C1 segment of cervical spinal cord (tissue), 14 donors: ENCODE measurements at regions not wholly inside any gene's neighbourhood (a gene's known extent, or its start where the extent isn't known, plus 50 kb on each side); places are given as distances from the start of the nearest gene placed in this dataset.
A peak's percentile ranks its signal among the peaks of the same experiment; 100 is the strongest.
"Not testable (repeated sequence)": the region's sequence is repeated elsewhere in the genome, so short reads cannot be mapped to it uniquely, and the experiment has no call there.

Experiments
- DNase-seq, 14 donors: peaks; one replicate each; lab custom pipeline; 2025; lab: John Stamatoyannopoulos, UW

DNA sequence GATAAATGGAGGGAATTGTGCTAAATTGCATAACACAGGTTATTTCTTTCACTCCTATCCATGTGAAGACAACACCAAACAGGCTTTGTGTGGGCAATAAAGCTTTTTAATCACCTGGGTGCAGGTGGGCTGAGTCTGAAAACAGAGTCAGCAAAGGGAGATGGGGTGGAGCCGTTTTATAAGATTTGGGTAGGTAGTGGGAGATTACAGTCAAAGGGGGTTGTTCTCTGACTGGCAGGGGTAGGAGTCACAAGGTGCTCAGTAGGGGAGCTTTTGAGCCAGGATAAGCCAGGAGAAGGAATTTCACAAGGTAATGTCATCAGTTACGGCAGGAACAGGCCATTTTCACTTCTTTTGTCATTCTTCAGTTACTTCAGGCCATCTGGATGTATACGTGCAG is 358.8 kb upstream of the LRP1B start:
- DNase-seq: not testable (repeated sequence)

DNA sequence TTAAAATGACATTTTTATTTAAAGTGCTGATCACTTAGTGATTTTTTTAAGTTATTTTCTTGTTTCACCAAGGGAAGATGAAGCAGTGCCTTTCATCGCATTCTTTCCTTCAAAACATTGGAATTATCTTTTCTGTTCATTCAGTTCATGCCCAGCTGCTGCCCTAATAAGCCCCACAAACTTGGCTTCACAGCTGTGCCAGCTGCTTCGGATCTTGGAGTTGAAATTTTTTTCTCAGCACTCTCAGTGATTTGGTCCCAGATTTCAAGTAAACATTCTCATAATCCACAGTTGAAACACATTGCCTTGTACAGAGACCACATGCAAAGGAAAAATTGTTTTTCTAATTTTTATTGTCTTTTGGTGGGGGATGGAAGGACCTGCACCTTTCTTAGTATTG is 353.3 kb upstream of the LRP1B start:
- no peak for DNase-seq

DNA sequence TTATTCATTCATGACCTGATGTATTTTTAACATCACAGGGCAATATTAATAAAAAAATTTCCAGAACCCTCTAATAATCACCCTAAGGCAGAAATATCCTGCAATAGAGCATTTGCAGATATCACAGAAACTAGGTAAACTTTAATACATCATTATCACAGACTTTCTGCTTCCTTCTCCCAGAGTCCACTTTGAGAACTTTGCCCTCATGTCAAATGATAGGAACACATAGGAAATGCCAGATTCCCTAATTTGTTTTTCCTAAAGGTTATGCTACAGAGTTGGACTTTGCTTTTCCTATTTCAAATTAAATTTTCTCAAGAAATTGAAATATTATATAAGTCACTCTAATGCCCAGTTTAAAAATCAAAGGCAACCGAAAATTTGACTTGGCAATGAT is 352.8 kb upstream of the LRP1B start:
- no peak for DNase-seq

DNA sequence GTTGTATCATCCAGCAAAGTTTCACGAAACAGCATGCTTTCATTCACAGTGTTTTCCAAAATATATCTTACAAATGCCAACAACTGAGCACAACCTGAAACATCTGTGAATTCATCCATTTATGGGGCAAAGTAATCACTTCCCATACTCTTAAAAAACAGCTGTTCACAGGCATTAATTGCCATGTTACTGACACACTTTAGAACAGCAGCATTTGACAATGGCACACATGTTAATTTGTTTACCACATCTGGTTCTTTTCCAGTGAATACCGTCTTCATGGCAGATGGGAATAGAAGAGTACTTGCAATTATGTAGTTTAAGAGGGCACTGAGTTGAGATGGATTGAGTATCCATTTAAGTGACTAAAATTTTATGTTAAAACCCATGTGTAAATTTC is 347.4 kb upstream of the LRP1B start:
- DNase-seq: no peak

DNA sequence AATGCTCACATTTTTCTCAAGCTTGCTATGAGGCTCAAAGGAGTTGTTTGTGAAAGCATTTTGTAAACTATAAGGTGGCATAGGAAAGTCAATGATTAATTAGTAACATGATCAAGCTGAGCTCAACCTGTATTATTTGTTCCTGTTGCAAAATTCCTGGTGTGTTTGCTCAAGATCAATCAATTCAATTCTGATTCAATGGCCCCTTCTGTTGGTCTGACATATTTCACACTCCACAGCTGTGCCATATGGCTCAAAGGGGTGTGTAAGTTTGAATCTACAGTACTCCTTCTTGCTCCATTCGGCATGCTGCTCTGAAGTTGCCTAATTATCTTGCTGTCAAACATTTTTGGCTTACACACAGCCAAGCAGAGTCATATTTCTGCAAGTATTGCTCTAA is 341.6 kb upstream of the LRP1B start:
- DNase-seq: no peak

DNA sequence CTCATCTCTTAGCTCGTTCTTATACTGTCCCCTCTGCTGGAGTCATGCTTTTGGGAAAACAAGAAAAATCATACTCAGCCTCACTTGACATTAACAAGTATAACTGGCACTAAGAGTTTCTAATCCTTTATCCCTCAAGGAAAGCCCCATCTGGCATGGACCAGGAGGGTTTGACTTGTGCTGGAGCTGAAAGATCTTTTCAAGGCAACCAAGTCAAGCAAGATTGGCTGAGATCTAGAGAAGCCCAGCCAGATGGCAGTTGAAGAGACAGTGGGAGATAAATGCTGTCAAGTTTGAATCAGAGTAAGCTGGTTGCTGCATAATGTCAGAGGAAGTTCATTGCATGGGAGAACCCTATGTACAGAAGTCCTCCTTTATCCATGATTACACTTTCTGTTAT is 336.5 kb upstream of the LRP1B start:
- no peak for DNase-seq

DNA sequence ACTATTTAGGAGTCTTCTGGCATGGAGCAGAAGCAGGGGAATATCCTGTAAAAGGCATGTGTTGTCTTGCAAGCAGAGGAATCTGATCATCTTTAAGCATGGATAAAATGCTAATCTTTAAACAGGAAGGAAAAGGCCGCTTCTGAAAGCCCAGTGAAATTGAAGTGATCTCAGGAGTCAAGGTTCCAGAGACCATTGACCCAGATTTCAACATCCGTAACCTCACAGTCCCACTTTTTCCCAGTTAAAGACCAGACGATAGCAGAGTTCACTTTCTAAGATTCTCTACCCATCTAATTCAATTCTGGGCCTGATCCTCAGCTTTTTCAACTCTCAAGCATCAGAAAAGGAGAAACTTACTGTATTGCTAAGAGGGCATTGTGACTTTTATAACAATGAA is 332.2 kb upstream of the LRP1B start:
- DNase-seq: no peak

DNA sequence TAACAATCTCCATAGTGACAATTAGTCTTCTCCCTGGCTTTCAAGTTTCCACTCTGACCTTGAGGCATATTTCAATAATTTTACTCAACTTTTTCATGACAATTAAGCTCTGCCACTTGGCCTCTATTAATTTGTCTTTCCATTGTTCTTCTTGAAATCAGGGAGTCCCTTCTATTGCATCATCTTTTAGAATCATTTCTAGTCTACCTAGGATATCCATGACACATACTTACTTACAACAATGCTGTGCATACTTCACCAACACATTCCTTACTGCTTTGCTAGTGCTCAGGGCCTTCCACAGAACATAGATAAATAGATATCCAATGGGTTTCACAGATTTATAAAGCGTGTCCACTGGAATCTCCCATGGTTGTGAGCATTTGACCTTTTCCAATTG is 331.5 kb upstream of the LRP1B start:
- DNase-seq: no peak

DNA sequence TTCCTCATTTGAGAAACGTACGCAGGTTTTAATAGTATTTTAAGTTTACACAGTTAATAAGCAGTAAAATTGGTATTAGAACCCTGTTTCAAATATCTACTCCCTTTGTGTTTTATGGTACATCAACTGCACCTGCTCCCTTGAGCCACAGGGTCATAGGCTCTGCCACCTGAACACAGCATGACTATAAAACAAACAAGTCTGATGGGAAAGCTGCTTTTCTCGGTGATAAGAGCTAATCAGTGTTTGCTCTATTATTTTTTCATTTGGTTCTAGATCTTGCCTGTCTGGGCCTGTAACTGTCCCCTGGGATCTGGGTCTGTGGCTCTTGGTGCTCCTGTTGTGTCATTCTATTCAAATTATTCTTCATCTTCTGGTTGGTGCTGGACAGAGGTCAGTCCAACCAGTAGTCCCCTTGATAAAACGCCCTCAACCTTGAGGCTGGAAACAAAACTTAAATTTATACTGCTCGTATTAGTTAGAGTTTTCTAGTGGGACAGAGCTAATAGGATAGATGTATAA is 314.8 kb upstream of the LRP1B start:
- DNase-seq: no peak

DNA sequence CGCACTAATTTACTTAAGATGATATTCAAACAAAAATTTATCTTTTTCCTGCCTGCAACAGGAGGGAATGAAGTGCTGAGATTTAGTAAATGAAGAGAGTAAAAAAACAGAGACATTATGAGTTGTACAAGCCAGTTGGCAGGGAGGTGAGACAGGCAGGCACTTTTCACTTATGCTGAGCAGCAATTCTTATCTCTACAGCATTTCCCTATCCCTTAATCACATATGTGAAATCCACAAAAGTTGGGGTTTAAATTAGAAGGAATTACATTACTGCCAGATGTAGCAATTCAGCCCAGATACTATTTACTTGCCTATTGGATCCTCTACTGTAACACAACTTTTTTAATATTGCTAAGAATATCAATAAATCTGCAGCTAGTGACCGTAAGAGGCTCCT is 314.2 kb upstream of the LRP1B start:
- no peak for DNase-seq

DNA sequence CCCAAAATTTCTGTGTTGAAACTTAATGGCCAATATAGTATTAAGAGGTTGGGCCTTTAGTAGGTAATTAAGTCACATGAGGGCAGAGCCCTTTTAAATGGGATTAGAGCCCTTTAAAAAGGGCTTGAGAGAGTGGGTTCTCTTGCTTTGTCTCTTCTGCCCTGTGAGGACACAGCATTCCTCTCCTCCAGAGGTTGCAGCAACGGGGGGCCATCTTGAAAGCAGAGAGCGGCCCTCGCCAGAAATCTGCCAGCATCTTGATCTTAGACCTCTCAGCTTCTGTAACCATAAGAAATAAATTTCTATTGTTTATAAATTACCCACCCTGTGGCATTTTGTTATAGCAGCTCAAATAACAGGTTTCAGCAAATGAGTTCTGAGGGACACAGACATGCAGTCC is 305.0 kb upstream of the LRP1B start:
- no peak for DNase-seq

DNA sequence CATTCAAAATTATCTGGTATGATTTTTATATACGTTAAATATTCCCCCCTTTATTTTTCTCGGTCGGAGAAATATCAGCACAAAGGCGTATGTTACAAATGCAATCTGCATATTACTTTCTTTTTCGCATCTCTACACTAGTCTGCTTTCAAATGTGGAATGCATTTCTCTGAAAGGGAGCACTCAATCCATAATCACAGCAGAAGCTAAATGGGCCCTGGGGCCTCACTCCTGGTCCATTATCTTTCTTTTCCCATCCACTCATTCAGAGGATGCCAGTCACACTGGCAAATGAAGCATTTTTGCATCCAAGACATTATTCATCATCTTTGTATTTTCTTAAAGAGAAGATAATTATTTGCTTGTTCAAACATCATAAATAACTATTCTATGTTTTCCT is 295.2 kb upstream of the LRP1B start:
- no peak for DNase-seq

DNA sequence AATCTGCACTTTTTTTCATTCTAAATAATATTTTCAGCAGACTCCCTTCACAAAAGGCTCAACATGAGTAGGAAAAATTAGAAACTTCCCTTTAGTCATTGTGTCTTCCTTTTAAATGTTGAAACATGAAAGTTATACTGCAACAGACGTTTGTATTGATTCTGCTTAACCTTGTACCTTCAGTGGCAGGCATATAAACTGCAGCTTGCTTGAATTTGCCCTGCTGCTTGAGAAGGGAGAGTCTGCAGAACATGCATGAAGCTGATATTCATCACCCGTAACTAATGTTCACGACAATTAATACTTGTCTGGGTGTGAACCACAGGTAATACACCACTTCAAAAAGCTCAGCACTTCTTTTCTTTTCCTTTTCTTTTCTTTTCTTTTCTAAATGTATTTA is 294.7 kb upstream of the LRP1B start:
- DNase-seq: no peak

DNA sequence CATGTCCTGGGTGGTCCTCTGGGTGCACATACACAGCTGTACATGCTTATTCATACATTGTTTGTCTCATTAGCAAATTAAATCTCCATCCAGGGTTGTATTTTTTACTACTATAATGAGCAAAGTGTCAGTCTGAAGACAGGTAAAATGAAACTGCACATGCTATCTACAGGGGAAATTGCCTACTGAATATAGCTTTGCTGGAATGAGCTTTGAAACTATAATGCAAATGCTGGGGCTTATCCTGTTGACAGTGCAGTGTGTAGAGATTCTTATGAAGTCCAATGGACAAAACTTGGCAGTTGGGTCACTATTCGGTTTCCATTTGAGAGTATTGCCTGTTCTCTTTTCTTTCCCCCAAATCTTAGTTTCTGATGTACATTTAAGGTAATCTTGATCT is 292.8 kb upstream of the LRP1B start:
- no peak for DNase-seq

DNA sequence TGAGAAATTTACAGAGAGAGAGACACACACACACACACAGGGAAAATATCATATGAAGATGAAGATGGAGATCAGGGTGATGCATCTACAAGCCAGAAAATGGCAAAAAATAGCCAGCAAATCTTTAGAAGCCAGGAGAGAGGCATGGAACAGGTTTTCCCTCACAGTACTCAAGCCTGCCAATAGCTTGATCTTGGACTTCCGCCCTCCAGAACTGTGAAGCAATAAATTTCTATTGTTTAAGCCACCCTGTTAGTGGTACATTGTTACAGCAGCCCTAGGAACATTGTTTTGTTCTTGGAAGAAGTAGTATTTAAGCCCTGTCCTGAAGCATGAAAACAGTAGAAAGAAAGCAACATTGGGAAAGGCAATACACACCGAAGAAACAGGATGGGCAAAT is 292.0 kb upstream of the LRP1B start:
- no peak for DNase-seq

DNA sequence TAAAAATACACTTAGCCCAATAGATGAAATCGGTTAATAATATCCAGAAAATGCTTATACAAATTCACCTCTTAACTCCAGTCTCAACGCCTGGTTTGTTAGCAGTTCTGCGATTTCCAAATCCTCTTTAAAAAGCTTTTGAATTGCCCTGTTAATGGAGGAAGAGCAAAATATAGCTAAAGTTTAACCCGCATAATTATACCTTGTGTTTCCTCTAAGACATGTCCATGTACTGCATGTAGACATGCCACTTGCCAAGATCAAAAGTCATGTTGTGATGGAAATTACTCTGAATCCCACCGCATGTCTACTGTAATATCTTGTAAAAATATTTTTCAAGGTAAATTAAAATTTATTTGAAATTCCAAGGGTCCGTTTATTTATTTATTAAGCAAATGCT is 291.2 kb upstream of the LRP1B start:
- DNase-seq: no peak

DNA sequence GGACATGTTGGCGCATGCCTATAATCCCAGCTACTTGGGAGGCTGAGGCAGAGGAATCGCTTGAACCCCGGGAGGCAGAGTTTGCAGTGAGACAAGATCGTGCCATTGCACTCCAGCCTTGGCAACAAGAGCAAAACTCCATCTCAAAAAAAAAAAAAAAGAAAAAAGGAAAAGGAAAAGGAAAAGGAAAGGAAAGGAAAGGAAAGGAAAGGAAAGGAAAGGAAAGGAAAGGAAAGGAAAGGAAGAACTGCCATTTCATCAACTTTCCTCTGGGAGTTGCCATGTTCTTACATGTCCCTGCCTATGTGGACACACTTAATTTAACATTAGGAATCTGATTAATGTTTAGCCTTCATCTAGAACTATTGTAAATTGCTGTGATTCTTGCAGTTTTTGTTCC is 287.9 kb upstream of the LRP1B start:
- DNase-seq: not testable (repeated sequence)

DNA sequence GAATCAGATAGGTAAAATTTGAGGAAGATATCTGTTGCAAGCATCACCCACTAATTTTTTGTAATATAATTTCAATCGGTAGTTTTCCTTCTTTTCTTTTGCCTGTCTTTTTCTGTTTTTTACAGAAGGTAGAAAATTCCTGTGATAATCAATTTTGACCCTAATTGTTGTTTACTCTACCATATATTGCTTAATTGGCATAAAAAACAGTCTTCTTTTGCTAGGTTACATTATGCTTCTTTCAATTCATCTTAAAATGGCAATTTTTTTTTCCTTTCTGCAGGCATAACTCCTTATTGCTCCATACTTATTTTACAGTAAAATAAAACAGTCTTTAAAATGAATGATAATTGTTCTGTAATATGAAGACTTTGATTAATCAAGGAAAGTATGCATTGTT is 286.2 kb upstream of the LRP1B start:
- no peak for DNase-seq

DNA sequence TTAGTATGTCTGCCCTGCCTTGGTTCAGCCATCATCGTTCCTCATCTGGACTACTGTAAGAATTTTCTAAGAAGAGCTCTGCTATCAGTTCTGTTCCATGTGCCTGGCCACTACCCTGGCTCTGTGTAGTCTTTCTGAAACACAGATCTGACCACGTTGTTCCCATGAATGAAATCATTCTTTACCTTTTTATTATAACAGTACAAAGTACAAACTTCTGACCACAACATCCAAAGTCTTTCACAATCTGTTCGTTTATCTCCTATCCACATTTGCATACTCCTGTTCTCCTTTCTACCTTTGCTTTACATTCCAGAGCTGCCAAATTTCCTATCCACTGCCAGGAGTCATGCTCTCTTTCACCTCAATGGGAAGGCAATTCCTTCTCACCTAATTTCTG is 284.6 kb upstream of the LRP1B start:
- DNase-seq: no peak

DNA sequence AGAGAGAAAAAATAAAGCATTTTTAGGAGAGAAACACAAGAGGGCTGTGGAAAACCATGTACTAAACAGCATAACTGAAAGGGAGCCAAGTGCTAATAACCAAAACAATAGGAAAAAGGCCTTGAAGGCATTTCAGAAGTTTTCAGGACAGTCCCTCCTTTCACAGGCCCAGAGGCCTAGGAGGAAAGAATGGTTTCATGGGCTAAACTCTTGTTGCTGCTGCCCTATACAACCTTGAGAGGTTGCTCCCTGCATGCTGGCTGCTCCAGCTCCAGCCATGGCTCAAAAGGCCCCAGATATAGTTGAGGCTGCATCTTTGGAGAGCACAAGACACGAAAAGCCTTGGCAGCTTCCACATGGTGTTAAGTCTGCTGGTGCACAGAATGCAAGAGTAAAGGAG is 267.4 kb upstream of the LRP1B start:
- DNase-seq: no peak

DNA sequence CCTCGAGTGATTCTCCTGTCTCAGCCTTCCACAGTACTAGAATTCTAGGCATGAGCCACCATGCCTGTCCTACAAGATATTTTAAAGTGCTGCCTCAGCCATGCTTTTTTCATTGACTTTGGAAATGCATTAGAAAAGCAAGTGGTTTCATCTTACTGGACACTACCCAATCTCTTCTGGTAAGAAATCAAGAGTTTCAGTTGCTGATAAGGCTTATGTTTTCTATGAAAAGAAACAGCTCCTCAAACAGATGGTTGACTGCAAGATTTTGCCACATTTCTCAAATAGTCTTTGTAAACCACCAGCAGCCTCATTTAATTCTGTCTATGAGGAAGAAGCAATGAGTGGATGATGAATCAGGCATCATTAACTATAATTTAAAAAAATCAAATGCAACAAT is 264.5 kb upstream of the LRP1B start:
- no peak for DNase-seq

DNA sequence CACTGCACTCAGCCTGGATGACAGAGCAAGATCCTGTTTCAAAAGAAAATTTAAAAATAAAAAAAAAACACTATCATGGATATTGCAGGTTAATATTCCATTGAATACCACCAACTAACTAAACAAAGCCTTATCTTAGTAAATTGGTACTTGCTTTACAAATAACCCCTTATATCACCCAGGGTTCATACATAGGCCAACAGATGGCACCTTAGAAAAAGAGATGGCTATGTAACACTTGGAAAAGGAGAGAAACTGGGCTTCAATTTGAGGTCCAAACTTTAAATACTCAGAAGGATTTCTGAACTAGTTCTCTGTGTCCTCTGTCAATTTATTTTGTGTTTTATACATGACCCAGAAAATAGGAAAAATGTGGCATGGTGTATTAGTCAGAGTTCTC is 249.6 kb upstream of the LRP1B start:
- no peak for DNase-seq

DNA sequence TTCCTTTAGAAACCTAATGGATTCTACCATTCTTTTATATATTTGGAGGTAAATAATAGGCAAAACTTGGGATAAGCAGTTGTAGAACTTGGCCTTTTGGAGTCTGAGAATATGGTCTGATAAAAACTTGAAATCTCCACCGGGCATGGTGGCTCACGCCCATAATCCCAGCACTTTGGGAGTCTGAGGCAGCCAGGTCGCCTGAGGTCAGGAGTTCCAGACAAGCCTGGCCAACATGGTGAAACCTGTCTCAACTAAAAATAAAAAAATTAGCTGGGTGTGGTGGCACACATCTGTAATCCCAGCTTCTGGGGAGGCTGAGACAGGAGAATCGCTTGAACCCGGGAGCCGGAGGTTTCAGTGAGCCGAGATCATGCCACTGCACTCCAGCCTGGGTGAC is 231.3 kb upstream of the LRP1B start:
- DNase-seq: not testable (repeated sequence)

DNA sequence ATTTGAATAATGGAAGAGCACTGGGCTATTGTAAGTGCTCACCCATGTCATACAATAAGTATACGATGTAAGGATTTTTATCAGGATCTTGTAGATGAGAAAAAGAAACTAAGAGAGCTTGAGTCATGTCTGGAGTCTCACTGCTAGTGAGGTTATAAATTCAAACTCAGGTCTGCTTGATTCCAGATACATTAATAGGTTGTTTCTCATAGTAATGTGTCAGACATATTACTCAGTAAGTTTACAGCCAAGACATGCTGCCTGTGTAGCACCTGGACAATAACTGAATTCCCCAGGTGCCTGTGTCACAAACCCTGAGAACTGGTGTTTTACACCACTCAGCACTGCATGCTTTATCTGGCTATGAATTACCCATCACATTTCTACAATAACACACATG is 216.9 kb upstream of the LRP1B start:
- no peak for DNase-seq

DNA sequence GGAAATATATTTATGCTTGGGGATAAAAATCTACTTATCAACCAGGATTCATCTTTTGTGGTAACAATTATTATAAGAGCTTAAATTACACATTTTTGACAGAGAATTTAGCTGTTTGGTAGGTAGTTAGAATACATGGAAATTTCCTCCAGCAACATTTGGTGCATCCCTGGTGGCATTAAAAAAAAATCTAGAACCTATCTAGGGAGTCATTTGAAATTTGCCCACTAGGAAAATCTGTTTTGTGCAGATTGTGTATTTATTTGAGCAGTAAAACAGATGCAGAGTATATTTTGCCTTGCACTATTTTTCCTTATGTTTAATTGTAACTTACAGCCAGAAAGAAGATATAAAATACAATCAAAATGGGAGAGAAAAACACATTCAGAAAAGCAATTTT is 208.4 kb upstream of the LRP1B start:
- peak in 1 of 14 donors; percentile 27 for DNase-seq
